Left kidney (tissue), 1 donor: ENCODE measurements at regions not wholly inside any gene's neighbourhood (a gene's known extent, or its start where the extent isn't known, plus 50 kb on each side); places are given as distances from the start of the nearest gene placed in this dataset.

Experiments used
- DNase-seq: peaks from one replicate; pipeline ENCODE4 v3.0.0-alpha.2; 2013

DNA sequence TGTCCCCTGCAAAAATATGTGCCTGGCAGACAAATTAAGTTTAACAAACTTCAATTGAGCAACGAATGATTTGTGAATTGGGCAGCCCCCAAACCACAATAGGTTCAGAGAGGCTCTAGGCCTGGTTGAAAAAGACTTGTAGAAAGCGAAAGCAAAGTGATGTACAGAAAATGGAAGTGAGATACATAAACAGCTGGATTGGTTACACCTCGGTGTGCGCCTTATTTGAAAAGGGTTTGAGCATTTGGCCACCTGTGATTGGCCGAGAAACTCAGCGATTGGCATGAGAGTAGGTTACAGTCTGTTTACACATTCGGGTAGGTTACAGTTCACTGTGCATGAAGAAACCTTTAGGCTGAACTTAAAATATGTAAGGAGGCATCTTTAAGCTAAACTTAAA, 136.9 kb downstream of the CD83 start:
- DNase-seq, result no peak

DNA sequence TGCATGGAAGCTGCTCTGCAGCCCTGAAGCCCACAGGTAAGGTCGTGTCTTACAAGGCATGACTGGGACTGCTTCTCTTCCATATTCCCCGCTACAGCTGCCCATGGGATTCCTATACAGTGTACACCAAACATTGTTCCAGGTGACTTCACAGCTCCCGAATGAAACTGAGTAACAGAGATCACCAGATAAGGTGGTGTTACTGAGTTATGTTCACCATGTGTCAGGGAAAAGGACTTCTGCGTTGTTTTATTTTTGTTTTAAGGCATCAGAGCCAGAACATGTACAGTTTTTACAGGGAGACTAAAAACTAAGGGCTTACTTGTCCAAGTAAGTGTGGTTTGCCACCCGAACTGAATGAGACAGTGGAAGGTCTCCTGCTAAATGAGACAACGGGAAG, 138.3 kb downstream of the CD83 start:
- no peak for DNase-seq

DNA sequence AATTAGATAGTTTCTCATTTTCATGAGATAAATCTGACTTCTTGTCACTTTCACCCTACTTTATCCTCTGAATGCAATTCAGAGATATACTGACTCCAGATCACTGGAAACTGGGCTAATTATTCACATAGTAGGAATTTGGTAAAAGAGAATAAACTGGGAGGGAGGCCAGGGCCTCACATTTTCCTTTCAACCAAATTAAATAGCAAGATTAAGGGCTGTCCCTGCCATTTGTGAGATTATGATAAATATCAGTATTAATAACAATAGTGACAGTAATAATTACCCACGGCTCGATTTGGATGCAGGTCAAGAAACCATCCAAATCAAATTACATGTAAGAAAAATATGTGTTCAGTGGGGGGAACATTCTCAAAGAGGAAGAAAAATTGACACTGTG, 140.5 kb downstream of the CD83 start:
- no peak for DNase-seq

GRCh38 chr6:14258695-14259593, 141.4 kb downstream of the CD83 start:
- DNase-seq, result no peak

DNA sequence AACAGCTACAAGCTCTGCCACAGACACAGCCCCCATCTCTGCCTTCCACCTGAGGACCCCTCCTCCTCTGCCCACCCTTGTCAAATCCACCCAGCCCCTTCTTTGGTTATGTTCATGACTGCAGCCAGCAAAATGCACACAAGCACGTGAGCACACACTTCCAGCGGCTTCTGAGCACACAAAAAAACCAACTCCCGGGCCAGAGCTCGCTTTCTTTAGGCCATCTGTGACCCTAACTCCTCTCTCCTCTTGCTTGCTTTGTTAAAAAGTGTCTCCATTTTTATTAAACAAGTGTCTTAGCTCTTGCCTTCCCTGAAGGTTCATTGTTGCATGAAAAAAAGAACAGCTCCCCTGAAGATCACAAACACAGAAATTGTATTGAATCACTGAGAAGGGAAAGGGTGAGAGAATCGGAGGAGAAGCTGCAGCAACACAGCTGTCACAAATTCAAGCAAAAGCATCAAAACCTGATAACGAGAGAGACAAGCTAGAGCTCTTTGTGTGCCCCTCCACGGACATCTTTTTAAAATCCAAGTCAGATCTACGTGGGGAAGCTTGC, 142.1 kb downstream of the CD83 start:
- no peak for DNase-seq

DNA sequence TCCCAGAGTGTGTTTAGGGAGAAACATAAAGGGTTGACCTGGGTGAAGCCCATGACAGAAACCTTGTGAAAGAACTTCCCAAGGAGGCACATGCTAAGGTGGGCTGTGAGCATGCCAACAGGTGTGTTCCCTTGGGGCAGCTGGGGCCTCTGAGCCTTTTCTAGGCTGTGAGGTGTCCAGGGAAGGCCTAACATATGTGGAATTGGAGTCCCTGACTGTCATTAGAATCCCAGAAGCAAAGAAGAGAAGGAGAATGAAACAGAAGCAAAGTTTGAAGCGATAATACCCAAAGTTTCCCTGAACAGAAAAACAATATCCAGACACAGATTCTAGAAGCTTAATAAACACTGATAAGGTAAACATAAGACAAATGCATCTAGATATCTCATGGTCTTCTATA, 143.3 kb downstream of the CD83 start:
- DNase-seq, result no peak

DNA sequence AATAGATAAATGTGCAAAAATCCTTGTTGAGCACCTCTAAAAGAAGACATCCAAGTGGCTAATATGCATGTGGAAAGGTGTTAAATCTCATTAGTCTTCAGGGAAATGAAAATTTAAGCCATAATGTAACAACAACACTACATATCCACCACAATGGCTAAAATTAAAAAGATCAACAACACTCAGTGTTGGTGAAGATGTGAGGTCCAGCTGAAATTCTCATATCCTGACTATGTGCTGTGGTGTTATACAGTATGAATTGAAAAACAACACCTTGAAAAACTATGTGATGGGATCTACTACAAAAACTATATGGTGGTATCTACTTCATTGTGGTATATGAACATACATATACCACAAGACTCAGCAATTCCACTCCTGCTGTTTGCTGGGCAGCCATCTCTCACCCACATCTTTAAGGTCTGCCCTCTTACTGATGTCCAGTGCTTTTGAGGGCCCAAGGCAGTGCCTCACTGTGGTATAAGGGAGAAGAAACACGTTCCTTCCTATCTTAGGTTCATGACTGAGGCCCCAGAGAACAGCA, 146.4 kb downstream of the CD83 start:
- DNase-seq, result no peak

DNA sequence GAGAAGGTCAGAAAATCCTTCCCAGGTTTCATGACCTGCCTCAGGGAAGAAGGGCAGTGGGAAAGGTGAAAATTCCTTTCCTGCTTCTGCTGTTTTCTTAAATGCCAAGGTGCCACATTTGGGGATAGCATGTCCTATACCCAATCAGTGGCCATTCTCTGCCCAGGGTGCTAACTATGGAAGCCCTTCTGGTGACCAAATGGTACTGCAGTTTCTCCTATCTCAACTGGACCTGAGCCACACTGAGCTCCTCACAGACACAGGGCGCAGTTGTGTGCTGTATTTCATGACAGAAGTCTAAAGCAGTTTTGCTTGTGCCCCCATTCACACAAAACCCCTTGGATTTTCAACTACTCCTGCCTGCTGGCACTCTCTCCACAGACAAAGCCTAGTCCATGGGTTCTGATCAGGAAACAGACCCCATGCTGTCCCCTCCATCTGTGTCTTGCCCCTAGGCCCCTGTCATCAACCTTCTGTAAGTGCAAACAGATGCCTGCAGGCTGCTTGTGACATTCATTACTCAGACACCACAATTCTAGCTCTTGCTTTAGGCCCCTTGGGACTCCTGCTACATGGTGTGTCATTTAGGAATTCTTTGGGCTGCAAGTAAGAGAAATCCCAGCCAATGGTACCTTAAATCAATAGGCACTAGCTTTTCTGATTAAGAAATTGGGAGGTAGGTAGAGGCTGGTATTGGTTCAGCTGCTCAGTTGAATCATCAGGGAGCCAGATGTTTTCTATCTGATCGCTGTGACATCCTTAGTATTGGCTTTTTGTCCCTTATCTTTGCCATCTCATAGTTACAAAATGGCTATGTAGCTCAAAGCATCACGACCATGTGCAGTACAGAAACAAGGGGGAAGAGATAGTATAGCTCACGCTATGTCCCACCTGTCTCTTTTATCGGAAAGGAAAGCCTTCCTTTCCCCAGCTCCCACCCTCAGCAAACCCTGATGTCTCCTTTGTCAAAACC, 147.8 kb downstream of the CD83 start:
- DNase-seq, result no peak

GRCh38 chr6:14266266-14266665, 148.7 kb downstream of the CD83 start:
- DNase-seq, result no peak

DNA sequence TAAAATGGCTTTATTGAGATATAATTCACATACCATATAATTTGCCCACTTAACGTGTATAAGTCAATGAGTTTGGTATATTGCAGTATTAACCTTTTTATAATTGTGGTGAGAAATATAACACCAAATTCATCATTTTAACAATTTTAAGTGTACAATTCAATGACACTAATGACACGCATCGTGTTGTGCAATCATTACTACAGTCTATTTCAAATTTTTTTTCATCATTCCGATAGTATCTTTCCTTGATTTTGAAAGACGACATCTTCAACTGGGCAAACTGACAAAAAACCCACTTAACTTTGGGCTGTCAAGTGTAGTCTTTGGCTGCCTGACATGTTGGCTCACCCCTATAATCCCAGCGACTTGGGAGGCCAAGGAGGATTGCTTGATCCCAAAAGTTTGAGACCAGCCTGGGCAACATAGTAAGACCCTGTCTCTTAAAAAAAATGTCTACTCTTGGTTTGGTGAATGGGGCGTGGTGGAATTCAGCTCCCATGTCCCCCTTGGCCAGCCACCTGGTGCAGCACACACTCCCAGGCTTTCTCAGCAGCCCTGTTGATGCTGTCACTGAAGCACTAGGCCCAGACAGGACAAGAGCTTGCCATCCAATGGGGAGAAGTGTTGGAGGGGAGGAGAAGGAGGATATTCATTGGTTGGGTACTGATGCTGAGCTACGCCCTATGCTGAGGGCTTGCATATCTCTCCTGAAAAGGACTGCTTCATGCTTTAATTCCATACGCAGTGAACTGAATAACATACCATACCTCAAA, 150.5 kb downstream of the CD83 start:
- DNase-seq, result no peak

- no peak for DNase-seq
Observed at GRCh38 chr6:14269436-14269835, 151.9 kb downstream of the CD83 start.

DNA sequence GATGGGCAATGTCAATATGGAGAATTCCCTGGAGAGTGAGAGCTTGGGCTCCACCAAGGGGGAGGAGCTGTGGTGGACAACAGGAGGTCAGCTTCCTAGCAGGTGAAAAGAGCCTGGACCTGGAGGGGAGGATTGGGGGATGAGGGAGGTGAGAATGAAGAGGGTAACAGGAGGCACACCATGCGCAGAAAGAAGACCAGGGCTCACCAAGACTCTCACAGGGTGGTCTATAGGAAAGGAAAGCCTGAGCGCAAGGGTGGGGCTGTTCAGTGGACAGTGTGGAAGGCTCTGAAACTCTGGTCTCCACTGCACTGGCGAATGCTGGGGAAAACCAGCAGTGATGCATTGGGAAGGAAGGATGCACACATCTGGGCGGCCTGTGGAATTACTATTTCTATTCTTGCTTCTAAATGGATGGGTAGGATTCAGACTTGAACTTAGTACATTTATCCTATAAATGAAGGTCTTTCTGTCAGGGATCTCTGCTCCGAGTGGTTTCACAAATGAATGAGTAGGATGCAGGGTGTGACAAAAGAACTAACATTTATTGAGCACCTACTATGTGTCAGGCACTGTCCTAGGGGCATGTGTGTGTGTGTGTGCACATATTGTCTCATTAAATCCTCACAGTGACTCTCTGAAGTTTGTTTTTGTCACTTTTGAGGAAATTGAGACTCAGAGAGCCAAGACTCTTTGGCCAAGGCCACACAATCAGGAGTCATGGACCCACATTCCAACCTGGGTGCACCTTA, 152.7 kb downstream of the CD83 start:
- DNase-seq, result no peak

DNA sequence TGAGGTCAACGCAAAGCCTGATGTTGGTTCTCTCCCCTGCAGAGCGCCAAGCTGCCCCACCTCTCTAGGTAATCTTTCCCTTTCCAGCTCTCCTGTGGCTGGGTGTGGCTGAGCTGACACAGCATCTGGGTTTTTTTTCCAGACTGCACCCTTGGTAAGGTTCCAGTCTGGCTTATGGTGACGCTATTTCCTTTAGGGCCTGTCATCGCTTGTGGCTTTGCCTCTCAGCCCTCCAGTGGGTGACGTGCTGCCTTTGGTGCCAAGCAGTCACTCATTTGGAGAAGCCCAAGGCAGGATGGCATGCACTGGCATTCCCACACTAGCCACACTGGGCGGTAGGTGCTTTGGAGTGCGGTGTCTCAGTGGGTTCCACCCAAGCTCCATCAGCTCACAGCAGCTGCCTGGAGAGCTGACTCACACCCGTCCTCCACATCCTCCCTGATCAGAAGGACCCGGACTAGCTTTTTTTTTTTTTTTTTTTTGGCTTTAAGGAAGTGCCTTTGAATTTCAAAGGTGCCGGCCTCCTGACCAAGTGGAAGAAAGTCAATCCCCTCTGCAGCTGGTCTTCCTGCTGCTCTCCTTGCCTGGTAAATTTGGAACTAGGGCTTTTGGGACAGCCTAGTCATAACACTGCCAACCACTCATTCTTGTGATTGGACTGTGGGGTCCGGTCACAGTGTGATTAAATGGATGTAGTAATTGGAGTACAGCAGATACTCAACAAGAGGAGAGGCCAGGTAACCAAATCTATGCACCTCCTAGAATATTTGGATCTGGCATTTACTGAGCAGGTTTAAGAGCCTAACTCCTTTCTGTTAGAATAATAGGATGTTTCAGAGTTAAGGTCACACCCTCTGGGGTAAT, 153.6 kb downstream of the CD83 start:
- no peak for DNase-seq

DNA sequence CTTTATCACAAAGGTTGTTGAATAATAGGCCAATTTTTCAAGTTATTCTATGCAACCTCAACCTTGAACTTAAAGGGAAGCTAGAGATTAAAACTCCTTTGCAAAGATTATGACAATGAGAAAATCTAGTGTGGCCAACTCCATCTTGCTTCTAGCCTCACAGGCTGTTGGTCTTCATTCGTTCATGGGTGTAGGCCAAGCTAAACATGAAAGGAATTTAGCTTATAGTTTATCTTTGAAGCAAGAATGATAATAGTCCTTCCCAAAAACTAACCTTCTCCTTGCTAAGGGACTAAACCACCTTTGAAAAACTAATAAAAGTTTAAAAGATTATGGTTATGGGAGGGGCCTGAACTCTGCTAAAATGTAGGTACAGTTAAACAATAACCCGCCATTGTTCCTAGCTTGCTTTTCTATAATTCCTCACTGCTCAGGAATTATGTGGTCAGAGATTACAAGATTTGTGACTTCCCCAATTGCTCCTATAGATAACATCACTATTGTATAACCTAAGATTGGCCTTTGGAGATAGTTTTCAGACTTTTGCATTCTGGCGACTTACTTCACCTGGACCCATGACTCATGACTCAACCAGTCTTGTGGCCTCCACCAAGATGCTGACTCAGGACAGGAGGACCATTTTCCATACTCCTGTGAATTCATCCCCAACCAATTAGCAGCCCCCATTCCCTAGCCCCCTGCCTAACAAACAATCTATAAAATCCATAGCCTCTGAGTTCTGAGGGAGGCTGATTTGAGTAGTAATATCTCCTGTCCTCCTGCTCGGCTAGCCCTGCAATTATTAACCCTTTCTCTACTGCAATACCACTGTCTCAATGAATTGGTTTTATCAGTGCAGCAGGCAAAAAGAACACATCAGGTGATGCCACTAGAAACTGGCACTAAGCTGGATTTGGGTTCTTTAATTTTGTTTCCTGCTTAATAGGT, 154.5 kb downstream of the CD83 start:
- no peak for DNase-seq

DNA sequence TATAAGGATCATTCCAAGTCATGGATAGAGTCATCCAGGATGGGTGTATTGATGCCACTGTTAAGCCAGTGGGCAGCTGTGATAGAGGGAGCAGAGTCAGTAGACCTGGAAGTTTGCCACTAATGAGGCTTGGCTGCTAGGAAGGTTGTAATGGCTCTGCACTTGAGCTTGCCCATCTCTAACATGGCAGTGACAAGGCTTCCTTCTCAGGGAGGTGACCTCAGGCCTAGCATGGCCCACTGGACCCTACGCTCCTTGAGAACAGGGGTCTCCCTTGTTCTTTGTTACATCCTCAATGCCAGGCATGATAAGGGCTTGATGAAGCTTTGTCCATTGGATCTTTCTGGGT, 155.1 kb downstream of the CD83 start:
- DNase-seq, result no peak

DNA sequence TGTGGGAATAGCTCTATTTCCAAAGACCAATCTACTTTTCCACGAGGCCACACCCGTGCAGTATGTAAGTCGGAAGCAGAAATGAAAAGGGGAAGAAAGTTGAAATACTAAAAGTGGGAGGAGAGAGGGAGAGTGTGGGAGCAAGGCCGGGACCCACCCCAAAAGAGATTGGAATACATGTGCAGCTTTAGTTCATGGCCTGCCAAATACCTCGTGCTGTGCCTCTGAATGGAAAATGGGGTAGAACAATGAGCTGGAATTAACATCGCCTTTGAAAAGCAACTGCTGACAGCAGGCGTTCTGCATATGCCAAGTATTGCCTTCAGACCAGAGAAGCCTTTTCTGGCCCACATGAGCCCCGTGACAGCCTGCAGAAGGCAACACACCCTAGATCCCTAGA, 155.6 kb downstream of the CD83 start:
- no peak for DNase-seq

DNA sequence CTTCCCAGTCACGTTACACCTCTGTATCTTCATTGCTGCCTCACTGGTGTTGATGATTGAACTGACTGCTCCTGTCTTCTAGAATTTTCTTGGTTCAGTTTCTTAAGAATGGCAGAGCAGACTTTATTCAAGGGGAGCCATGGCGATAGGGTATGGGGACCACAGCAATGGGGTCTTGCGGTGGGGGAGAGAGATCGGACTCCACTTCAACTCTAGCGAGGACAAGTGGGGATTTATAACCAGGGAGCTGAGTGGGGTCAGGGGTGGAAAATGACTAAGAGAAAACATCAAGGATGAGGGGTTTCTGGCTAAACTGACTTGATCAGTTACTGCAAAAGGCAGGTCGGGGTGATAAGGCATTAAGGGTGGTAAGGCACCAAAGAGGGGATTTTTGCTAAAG, 156.4 kb downstream of the CD83 start:
- no peak for DNase-seq

DNA sequence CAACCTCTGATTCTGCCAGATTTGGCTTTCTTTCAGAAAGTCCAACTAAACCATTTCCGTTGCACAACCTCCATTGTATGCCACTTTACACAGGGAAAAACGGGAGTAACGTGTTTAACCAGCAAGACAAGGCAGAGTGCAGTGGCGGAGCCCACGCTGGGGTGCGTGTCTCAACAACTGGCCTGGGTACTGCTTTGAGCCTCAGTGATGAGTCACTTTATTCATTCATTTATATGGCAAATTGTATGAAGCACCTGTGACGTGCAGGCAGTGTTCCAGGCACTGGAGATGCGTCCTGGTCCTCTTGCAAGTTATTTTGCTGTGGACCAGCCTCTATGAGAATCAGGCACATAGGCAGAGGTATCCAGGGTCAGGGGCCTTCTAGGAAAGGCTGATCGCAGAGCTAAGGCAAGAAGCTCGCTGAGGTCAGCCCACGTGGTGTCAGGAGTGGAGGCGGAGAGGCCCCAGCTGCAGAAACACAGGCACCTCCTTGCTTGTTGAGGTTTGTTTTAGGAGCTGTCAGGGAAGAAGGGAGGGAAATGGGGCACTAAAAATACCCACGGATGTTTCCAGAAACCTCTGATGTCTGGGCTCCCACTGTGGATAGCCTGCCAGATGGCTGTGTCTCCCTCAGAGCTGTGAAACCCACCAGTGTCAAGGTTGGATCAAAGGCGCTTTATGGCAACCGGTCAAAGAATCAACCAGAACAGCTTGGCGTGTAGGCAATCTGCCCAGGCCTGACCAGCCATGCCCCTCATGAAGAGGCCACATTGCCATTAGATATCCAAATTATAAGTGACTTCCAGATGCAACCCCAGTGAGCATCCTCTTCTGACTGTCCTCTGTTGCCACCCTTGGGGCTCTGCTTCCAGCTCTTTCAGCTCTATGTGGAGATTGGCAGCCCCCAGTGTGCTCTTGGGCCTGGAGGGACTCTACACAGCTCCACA, 157.2 kb downstream of the CD83 start:
- DNase-seq, result no peak
